ENCODE measurements at regions not wholly inside any gene's neighbourhood (a gene's known extent, or its start where the extent isn't known, plus 50 kb on each side); places are given as distances from the start of the nearest gene placed in this dataset.
"Not testable (repeated sequence)": the region's sequence is repeated elsewhere in the genome, so short reads cannot be mapped to it uniquely, and the experiment has no call there.

- TF ChIP-seq ATF3 (IDR thresholded peaks at IDR 0.05) (no peak), ATF3 (CRISPR knock-in tag; conservative IDR thresholded peaks at IDR 0.05) (no peak), ZNF212 (CRISPR knock-in tag; IDR thresholded peaks at IDR 0.05) (no peak), HBP1 (CRISPR knock-in tag; IDR thresholded peaks at IDR 0.05) (no peak), ZNF696 (CRISPR knock-in tag; conservative IDR thresholded peaks at IDR 0.05) (no peak), L3MBTL2 (IDR thresholded peaks at IDR 0.05) (no peak)
Measured at GRCh38 chr13:110044551-110045111, 258.2 kb upstream of the IRS2 start (continued).

GRCh38 chr13:110042253-110042950 is 256.0 kb upstream of the IRS2 start:
- FAIRE-seq (no peak), ATAC-seq (no peak), DNase-seq (ENCODE audit: extremely low read depth in 1 of 4, low spot score in 3 of 4) (no peak)
- intact Hi-C loops (cut with micrococcal nuclease): no loop called here
- H3K27me3 ChIP-seq (ENCODE audit: control insufficient read depth in 2 of 2, insufficient read depth in 2 of 2, low read length in 2 of 2): peaks cover 0 to 13% of the 10 kb centered on the region in 2 experiments; a peak in 2 of 5 replicates
- H3K27ac ChIP-seq (ENCODE audit: extremely low read depth, low read depth, low read length): no peak overlapping the region
- no peak for TF ChIP-seq PURB (CRISPR knock-in tag; IDR thresholded peaks at IDR 0.05; ENCODE audit: low read depth)
- TF ChIP-seq RCOR1 (IDR thresholded peaks at IDR 0.05; ENCODE audit: borderline replicate concordance in 1 of 2, low read depth in 2 of 2, low read length in 2 of 2): no peak
- TF ChIP-seq ZNF780A (CRISPR knock-in tag; IDR thresholded peaks at IDR 0.05): no peak
- TF ChIP-seq HMGN3 (IDR thresholded peaks at IDR 0.05; ENCODE audit: borderline replicate concordance, extremely low read depth, insufficient read length, low read depth, low read length): no peak
- no peak for TF ChIP-seq GATA2 (CRISPR knock-in tag; IDR thresholded peaks at IDR 0.05)
- TF ChIP-seq SMAD1 (IDR thresholded peaks at IDR 0.05; ENCODE audit: low read depth, low read length, partially characterized antibody): no peak
- H3K4me2 ChIP-seq (ENCODE audit: insufficient read depth, low read length): no peak overlapping the region
- ChIA-PET POLR2A (interaction anchor here (0.6 to 0.7 kb wide), 3 partner anchors 27 to 695 kb away, joined by 3 read pairs; no protein-coding TSS in a partner anchor), CTCF (ENCODE audit: low intra/inter-chr PET ratio) (no interaction called here)
- H3K9ac ChIP-seq (ENCODE audit: insufficient read depth in 1 of 2, low read depth in 2 of 2, low read length in 2 of 2): no peak overlapping the region
- no peaks in the 10 kb centered on the region for H4K20me1 ChIP-seq (replicated peaks; ENCODE audit: control insufficient read depth, insufficient read depth, low read length)
- no peaks in the 10 kb centered on the region for H3K4me1 ChIP-seq (replicated peaks in 1 of 2; ENCODE audit: control insufficient read depth in 2 of 2, insufficient read depth in 2 of 2, low read length in 2 of 2)
- H3K9me1 ChIP-seq (ENCODE audit: control insufficient read depth, insufficient read depth, low read length): no peaks in the 10 kb centered on the region
- in situ Hi-C loops (cut with MboI): no loop called here
- no peaks in the 10 kb centered on the region for H3K79me2 ChIP-seq (ENCODE audit: control insufficient read depth, insufficient read depth, low read length)
- BruUV-seq (replicated peaks): no TSS peak
- no peaks in the 10 kb centered on the region for H3K9me3 ChIP-seq (replicated peaks; ENCODE audit: control insufficient read depth, insufficient read depth, low read depth, low read length)
- H3K4me3 ChIP-seq: no peak overlapping the region
- 2% methylated on average over 14 of the region's 14 CpGs for WGBS (ENCODE audit: insufficient coverage, low coverage, missing lambda C conversion rate)
- H3K36me3 ChIP-seq (ENCODE audit: control insufficient read depth, insufficient read depth, low read length): no peaks in the 10 kb centered on the region
- H2AFZ ChIP-seq (ENCODE audit: low read depth, low read length): no peak overlapping the region

- H3K9me1 ChIP-seq (ENCODE audit: control insufficient read depth, insufficient read depth, low read length); intact Hi-C loops (cut with micrococcal nuclease); H3K36me3 ChIP-seq (ENCODE audit: control insufficient read depth, insufficient read depth, low read length); POLR2A ChIA-PET; H3K4me1 ChIP-seq (replicated peaks in 1 of 2; ENCODE audit: control insufficient read depth in 2 of 2, insufficient read depth in 2 of 2, low read length in 2 of 2); FAIRE-seq; BruUV-seq (replicated peaks); H3K4me2 ChIP-seq (ENCODE audit: insufficient read depth, low read length); ATAC-seq; H3K9me3 ChIP-seq (replicated peaks; ENCODE audit: control insufficient read depth, insufficient read depth, low read depth, low read length); CTCF ChIA-PET (ENCODE audit: low intra/inter-chr PET ratio); H3K27ac ChIP-seq (ENCODE audit: extremely low read depth, low read depth, low read length); in situ Hi-C loops (cut with MboI); H4K20me1 ChIP-seq (replicated peaks; ENCODE audit: control insufficient read depth, insufficient read depth, low read length); H3K4me3 ChIP-seq; H3K9ac ChIP-seq (ENCODE audit: insufficient read depth in 1 of 2, low read depth in 2 of 2, low read length in 2 of 2); H3K79me2 ChIP-seq (ENCODE audit: control insufficient read depth, insufficient read depth, low read length); H2AFZ ChIP-seq (ENCODE audit: low read depth, low read length); DNase-seq (ENCODE audit: extremely low read depth in 1 of 4, low spot score in 3 of 4): not testable (repeated sequence)
- 0% methylated on average over 2 of the region's 4 CpGs for WGBS (ENCODE audit: insufficient coverage, low coverage, missing lambda C conversion rate)
- peaks cover 0 to 13% of the 10 kb centered on the region in 2 experiments; a peak in 2 of 5 replicates for H3K27me3 ChIP-seq (ENCODE audit: control insufficient read depth in 2 of 2, insufficient read depth in 2 of 2, low read length in 2 of 2)
Measured at GRCh38 chr13:110041638-110042037, 255.3 kb upstream of the IRS2 start.
